ENCODE measurements at regions not wholly inside any gene's neighbourhood (a gene's known extent, or its start where the extent isn't known, plus 50 kb on each side); places are given as distances from the start of the nearest gene placed in this dataset.
"Not testable (repeated sequence)": the region's sequence is repeated elsewhere in the genome, so short reads cannot be mapped to it uniquely, and the experiment has no call there.

GRCh38 chr4:19293781-19294180 lies 957.9 kb upstream of the SLIT2 start:
- no peak for DNase-seq

DNA sequence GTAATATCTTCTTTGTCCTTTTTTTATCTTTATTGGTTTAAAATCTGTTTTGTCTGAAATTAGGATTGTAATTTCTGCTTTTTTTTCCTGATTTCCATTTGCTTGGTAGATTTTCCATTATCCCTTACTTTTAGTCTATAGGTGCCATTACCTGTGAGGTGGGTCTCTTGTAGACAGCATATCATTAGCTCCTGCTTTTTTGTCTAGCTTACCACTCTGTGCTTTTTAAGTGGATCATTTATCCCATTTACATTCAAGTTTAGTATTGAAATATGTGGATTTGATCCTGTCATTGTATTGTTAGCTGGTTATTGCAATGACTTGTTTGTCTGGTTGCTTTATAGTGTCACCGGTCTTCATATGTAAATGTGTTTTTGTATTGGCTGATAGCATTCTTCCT lies 958.6 kb upstream of the SLIT2 start:
- DNase-seq, result no peak

- no peak for DNase-seq
Measured at GRCh38 chr4:19286924-19287323, 964.8 kb upstream of the SLIT2 start.

GRCh38 chr4:19285146-19285545 lies 966.6 kb upstream of the SLIT2 start:
- no peak for DNase-seq

DNA sequence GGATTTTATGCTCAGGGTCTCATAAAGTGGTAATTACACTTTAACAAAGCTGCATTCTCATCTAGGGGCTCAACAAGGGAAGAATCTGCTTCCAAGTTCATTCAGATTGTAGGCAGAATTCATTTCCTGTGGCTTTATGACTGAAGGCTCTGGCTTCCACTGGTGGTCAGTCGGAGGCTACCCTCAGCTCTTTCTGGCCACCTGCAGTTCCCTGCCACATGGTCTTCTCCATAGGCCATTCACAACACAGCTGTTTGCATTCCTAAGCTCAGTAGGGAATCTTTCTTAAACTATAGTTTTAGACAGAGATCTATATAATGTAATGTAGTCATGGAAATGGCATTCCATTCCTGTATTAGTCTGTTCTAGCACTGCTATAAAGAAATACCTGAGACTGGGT lies 973.0 kb upstream of the SLIT2 start:
- no peak for DNase-seq

- no peak for DNase-seq
Measured at GRCh38 chr4:19266566-19266965, 985.1 kb upstream of the SLIT2 start.

DNA sequence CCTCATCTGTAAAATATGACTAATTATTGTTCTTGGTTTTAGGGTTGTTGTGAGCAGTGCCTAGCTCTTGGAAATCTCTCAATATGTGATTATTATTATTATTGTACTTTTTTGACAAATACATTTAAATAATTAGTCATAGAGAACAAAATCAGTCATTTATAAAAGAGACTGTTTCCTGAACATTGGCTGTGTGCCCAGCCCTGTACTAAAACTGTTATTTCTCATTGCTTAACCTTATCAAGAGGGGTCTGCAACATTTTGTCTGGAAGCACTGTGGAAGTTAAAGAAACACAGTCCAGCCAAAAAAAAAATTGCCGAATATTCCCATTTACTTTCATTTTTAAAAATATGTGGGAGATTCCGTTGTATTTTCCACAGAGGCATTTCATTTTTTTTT lies 989.2 kb upstream of the SLIT2 start:
- no peak for DNase-seq

GRCh38 chr4:19260346-19260745 lies 991.4 kb upstream of the SLIT2 start:
- DNase-seq, result no peak

GRCh38 chr4:19259920-19260319 lies 991.8 kb upstream of the SLIT2 start:
- DNase-seq, result no peak

DNA sequence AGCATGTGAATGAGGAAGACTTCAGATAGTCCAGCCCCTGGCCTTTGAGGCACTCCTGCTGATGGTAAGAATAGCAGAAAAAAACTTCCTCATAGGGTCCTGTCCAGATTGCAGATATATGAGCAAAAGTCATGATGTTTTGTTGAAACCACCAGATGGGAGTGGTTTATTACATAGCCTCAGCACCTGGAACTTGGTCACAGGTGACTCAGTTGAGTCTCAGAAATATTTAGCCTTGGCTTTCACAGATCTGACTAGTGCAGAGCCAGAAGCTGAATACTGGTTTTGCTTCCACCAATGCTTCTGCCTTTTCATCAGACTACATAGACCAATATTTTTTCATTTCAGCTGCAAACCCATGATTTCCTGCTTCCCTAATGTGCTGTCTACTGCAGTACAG lies 994.9 kb upstream of the SLIT2 start:
- DNase-seq, result no peak

DNA sequence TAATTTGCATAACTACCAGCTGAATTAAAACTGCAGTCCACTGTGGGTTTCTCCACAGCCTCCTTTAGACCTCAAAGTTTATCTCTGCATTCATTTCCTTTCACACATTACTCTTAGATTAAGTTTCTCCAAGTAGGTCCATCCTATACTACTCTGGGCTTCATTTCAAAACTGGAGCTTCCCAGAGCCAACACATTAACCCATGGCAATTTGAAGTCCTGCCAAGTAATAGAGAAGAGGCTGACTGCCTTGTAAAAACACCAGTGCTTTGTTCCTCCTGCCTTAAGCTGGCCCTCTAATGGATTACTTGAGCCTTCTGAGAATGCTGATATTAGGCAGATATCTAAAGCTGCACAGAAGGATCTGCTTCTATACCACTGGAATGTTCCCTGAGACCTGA lies 997.2 kb upstream of the SLIT2 start:
- no peak for DNase-seq

GRCh38 chr4:19248023-19248422 lies 1003.7 kb upstream of the SLIT2 start:
- no peak for DNase-seq

GRCh38 chr4:19241895-19242294 lies 1009.8 kb upstream of the SLIT2 start:
- no peak for DNase-seq

GRCh38 chr4:19239565-19239964 lies 1012.1 kb upstream of the SLIT2 start:
- DNase-seq, result no peak

GRCh38 chr4:19236473-19236872 lies 1015.2 kb upstream of the SLIT2 start:
- no peak for DNase-seq

DNA sequence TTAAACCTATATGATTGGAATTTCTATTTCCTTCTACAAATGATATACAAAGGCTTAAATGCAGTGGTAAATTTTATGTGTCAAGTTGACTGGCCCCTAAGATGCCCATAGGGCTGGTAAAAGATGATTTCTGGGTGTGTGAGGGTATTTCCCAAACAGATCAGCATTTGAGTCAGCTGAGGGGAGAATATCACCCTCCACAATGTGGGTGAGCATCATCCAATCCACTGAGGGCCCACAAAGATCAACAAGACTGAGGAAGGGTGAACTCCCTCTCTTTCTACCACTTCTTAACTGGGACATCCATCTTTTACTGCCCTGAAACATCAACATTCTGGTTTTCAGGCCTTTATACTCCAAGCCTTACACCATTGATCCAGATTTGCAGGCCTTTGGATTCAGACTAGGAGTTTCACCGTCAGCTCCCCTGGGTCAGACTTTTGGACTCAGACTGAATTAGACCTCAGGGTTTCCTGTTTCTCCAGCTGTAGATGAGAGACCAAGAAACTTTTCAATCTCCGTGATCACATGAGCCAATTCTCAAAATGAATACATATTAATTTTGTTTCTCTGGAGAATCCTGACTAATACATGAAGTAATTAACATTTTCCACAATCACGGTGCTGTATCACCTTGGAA lies 1020.7 kb upstream of the SLIT2 start:
- DNase-seq, result no peak

GRCh38 chr4:19227701-19228100 lies 1024.0 kb upstream of the SLIT2 start:
- no peak for DNase-seq

DNA sequence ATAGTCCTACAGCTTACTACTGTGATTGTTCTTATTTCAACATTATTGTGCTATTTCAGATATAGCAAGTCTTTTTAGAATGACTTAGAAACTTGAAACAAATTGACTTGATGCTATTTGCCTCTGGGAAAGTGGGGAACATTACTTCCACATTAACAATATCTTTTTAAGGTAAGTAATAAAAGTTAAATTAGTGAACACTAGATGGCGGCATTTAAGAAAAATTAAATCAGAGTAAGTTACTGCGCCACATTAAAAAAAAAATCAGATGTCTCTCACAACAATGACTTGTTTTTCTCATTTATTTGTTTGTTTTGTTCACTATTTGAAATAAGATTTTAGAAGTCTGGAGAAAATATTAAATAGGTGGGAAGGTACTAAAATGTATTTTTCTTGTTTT lies 1026.9 kb upstream of the SLIT2 start:
- DNase-seq, result peak; percentile 2 to 61

DNA sequence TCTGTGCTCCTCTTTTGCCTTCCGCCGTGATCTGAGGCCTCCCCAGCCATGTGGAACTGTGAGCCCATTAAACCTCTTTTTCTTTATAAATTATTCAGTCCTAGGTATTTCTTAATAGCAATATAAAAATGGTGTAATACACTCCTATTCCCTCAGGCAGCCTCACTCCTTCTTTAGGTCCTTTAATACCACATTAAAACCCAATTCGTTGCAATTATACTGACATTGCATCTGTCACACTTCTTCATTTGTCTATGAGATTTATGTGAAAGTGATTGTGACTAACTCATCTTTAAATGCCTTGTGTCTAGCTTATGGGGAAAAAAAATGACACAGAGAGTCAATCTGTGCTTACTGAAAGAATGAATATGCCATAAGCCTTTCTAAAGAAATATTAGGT lies 1035.2 kb upstream of the SLIT2 start:
- no peak for DNase-seq

DNA sequence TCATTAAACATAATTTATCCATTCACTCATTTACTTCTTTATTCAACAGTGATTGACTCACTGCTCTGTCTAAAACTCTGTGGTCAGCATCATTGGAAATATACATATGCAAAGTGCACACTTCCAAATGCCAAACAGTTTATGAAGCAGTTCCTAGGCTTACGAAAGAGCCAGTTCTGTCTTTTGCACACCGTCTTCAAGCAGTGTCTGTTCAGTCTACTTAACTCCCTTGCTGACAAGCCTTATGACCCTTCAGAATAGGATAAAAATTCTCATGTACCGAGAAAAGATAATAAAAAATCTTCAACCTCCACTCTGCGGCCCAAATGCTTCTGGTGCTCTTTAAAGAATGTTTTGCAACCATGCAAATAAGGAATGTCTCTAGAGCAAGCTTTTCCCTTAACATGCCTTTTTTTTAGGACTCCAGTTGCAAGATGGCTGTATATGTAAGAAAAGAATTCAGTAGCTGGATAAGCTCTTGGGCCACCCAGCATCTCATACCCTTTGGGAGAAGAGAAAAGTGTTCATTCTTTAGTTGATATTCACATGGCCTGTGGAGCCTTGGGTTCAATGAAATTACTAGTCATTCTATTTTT lies 1037.0 kb upstream of the SLIT2 start:
- DNase-seq, result no peak

GRCh38 chr4:19213388-19213787 lies 1038.3 kb upstream of the SLIT2 start:
- DNase-seq, result no peak

DNA sequence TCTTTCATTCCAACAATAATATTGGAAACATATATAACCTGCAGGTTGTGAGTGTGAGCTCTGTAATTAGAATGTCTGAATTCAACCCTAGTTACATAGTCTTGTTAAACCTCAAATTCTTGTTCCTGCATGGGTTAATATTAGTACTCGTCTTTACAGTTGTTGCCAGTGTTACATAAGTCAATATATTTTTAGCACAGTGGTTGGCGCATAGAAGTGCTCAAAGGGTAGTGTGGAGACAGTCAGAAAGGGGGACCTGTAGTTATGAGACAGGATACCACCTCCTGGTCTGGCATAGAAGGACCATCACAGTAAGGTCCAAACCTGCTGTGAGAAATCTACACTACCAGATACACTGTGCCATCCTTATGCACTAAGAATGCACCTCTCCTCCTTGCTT lies 1045.9 kb upstream of the SLIT2 start:
- DNase-seq, result no peak

GRCh38 chr4:19197838-19198237 lies 1053.9 kb upstream of the SLIT2 start:
- DNase-seq, result not testable (repeated sequence)

- no peak for DNase-seq
Measured at GRCh38 chr4:19195696-19196095, 1056.0 kb upstream of the SLIT2 start.

- DNase-seq, result no peak
Measured at GRCh38 chr4:19194672-19195071, 1057.0 kb upstream of the SLIT2 start.
